GM12878 (cell line): ENCODE measurements at regions not wholly inside any gene's neighbourhood (a gene's known extent, or its start where the extent isn't known, plus 50 kb on each side); places are given as distances from the start of the nearest gene placed in this dataset.

Experiments
- ATAC-seq: fragments of 200-7000 bp; cut with Tn5 transposase; 3 replicates; pipeline ENCODE4 v1.9.1; 2020; ENCODE audit warnings: mild to moderate bottlenecking, moderate library complexity
- BruUV-seq: library from RNA; stranded (reverse); fragments of 400-500 nt; replicated peaks from 2 replicates; lab custom pipeline; 2021; lab: Mats Ljungman, UMichigan
- CTCF ChIA-PET: fragments of 300-600 bp; sonication (Branson Sonifier 250); formaldehyde crosslinking; extraction: SDS; loops from one replicate; lab custom pipeline; 2021; ENCODE audit warnings: inconsistent platforms; lab: Yijun Ruan, JAX
- POLR2A ChIA-PET: fragments of 350-600 bp; formaldehyde crosslinking; extraction: SDS; loops from one replicate; lab custom pipeline; 2021; ENCODE audit warnings: inconsistent platforms; lab: Charles Lee
- RAD21 ChIA-PET: fragments of 300-600 bp; sonication (Branson Sonifier 250); formaldehyde crosslinking; loops from one replicate; lab custom pipeline; 2023; ENCODE audit warnings: antibody characterized with exemption; ENCODE audit not compliant: unreplicated experiment; lab: Charles Lee
- SMC1A ChIA-PET: fragments of 300-600 bp; sonication (Branson Sonifier 250); formaldehyde crosslinking; loops from one replicate; lab custom pipeline; 2023; ENCODE audit not compliant: unreplicated experiment, uncharacterized antibody; lab: Charles Lee
- DNase-seq: peaks from one replicate; pipeline ENCODE4 v3.0.0-alpha.2; 2011; ENCODE audit warnings: low read depth, low spot score
- FAIRE-seq: peaks from 3 replicates; lab custom pipeline; 2011; peaks lifted over from hg19 to GRCh38; lab: Jason Lieb, UNC
- H2AFZ ChIP-seq: 2 replicates; pipeline ENCODE4 v1.6.0; 2011; ENCODE audit warnings: low read depth, low read length, control low read depth; ENCODE audit not compliant: control insufficient read depth
- H3K27ac ChIP-seq: 2 replicates; pipeline ENCODE4 v1.5.1; 2011; ENCODE audit warnings: control low read depth; ENCODE audit not compliant: control insufficient read depth, insufficient read depth
- H3K27me3 ChIP-seq, 2 experiments: replicated peaks in 1 of 2; 2 replicates each; pipeline versions ENCODE4 v1.6.0 to v1.6.1; 2011; ENCODE audit warnings: low read length in 1 of 2; ENCODE audit not compliant: control insufficient read depth in 2 of 2, insufficient read depth in 2 of 2
- H3K36me3 ChIP-seq, 2 experiments: 2 replicates each; pipeline ENCODE4 v1.5.1; 2011; ENCODE audit warnings: low read length in 1 of 2; ENCODE audit not compliant: control insufficient read depth in 2 of 2, insufficient read depth in 2 of 2
- H3K4me1 ChIP-seq: 2 replicates; pipeline ENCODE4 v1.6.1; 2011; ENCODE audit warnings: mild to moderate bottlenecking, low read length, moderate library complexity, mixed read lengths; ENCODE audit not compliant: control insufficient read depth, insufficient read depth
- H3K4me2 ChIP-seq: 2 replicates; pipeline ENCODE4 v1.6.0; 2011; ENCODE audit warnings: control low read depth; ENCODE audit not compliant: control insufficient read depth, insufficient read depth
- H3K4me3 ChIP-seq: fragments of 200-600 bp; sonication (generic); 2 replicates; pipeline ENCODE4 v1.5.1; 2016
- H3K79me2 ChIP-seq: 2 replicates; pipeline ENCODE4 v1.6.0; 2011; ENCODE audit warnings: low read length; ENCODE audit not compliant: control insufficient read depth, insufficient read depth
- H3K9ac ChIP-seq: 2 replicates; pipeline ENCODE4 v1.8.0; 2011; ENCODE audit warnings: low read length, control low read depth, mixed read lengths; ENCODE audit not compliant: control insufficient read depth, insufficient read depth
- H3K9me3 ChIP-seq: replicated peaks from 3 replicates; pipeline ENCODE4 v1.5.1; 2011; ENCODE audit warnings: mild to moderate bottlenecking, low read length; ENCODE audit not compliant: control insufficient read depth, insufficient read depth
- H4K20me1 ChIP-seq: 2 replicates; pipeline ENCODE4 v1.6.0; 2011; ENCODE audit not compliant: control insufficient read depth, insufficient read depth
- ATF2 ChIP-seq: IDR thresholded peaks from 2 replicates; pipeline ENCODE4 v1.6.1; 2012; ENCODE audit warnings: low read length, inconsistent platforms
- CBX5 ChIP-seq: sonication (generic); IDR thresholded peaks from 2 replicates; pipeline ENCODE4 v1.6.1; 2016; ENCODE audit warnings: low read depth, moderate library complexity, mild to moderate bottlenecking, inconsistent platforms
- CHD1 ChIP-seq: IDR thresholded peaks from 2 replicates; pipeline ENCODE4 v1.6.1; 2012; ENCODE audit warnings: low read depth, low read length, improper control_type of control experiment
- CTCF ChIP-seq, 3 experiments: IDR thresholded peaks in 2 of 3; conservative IDR thresholded peaks in 1 of 3; 2 replicates each; pipeline ENCODE4 v1.5.1; 2011; ENCODE audit warnings: low read depth in 3 of 3, low read length in 3 of 3, mild to moderate bottlenecking in 3 of 3, control low read depth in 2 of 3, moderate library complexity in 2 of 3, inconsistent platforms in 1 of 3, mixed read lengths in 1 of 3; ENCODE audit not compliant: control insufficient read depth in 2 of 3, insufficient read depth in 1 of 3; ENCODE audit errors: extremely low read depth in 1 of 3
- CUX1 ChIP-seq: IDR thresholded peaks from 2 replicates; pipeline ENCODE4 v1.6.1; 2012; ENCODE audit warnings: improper control_type of control experiment, low read depth, low read length; ENCODE audit not compliant: insufficient replicate concordance
- RAD21 ChIP-seq: IDR thresholded peaks from 2 replicates; pipeline ENCODE4 v1.6.1; 2011; ENCODE audit warnings: mild to moderate bottlenecking, low read depth, low read length, moderate library complexity; ENCODE audit not compliant: insufficient read depth
- SMC3 ChIP-seq: IDR thresholded peaks from 2 replicates; pipeline ENCODE4 v1.6.1; 2011; ENCODE audit warnings: low read length, improper control_type of control experiment, borderline replicate concordance
- YY1 ChIP-seq: IDR thresholded peaks from 2 replicates; pipeline ENCODE4 v1.6.1; 2011; ENCODE audit warnings: low read depth, mild to moderate bottlenecking, low read length
- WGBS: methylation state at CpG from one replicate; pipeline ENCODE4 v1.1.6; 2016; ENCODE audit warnings: low lambda C conversion rate; ENCODE audit not compliant: insufficient replicate concordance, insufficient coverage; ENCODE audit errors: missing lambda C conversion rate; 5-methylcytosine and 5-hydroxymethylcytosine counted together
- in situ Hi-C: fragments of 300-500 bp; cut with MboI; formaldehyde crosslinking; loops from 9 replicates; pipeline ENCODE4 v1.14.3; 2018; ENCODE audit warnings: mixed read lengths
- intact Hi-C: fragments of 100-400 bp; cut with micrococcal nuclease; formaldehyde crosslinking; loops from one replicate; pipeline ENCODE4 v1.14.2; 2022; ENCODE audit not compliant: unreplicated experiment

- intact Hi-C loops, result loop anchor here (10.0 kb wide), 1 partner anchor 334 kb away; no protein-coding TSS in a partner anchor
- no peak overlapping the region for H3K9ac ChIP-seq
- no peak overlapping the region for H3K4me2 ChIP-seq
- WGBS, result 16% methylated on average over 6 of the region's 6 CpGs
- no peaks in the 10 kb centered on the region for H3K27me3 ChIP-seq
- ChIA-PET RAD21 (interaction anchor here (1.0 kb wide), 1 partner anchor 323 kb away, joined by 3 read pairs; no protein-coding TSS in a partner anchor), SMC1A (interaction anchor here (0.7 to 1.0 kb wide), 2 partner anchors 42 to 354 kb away, joined by 3 read pairs; no protein-coding TSS in a partner anchor), POLR2A (no interaction called here), CTCF (interaction anchor here (0.7 to 1.4 kb wide), 5 partner anchors 52 to 239 kb away, joined by 3 to 4 read pairs (median 3); no protein-coding TSS in a partner anchor)
- H3K9me3 ChIP-seq, result no peaks in the 10 kb centered on the region
- no peaks in the 10 kb centered on the region for H3K36me3 ChIP-seq
- no peak overlapping the region for H3K4me3 ChIP-seq
- TF ChIP-seq CBX5 (peak; percentile 82; the same call in 1 of the 2 replicates), CTCF (IDR thresholded peaks at IDR 0.05 in 2 of 3, conservative IDR thresholded peaks at IDR 0.05 in 1 of 3; ENCODE audit: control insufficient read depth in 2 of 3, extremely low read depth in 1 of 3, insufficient read depth in 1 of 3, low read depth in 3 of 3, low read length in 3 of 3) (peak; percentile 75 to 93 (median 82)), SMC3 (peak; percentile 61), YY1 (peak; percentile 93), CHD1 (no peak), ATF2 (no peak), CUX1 (no peak), RAD21 (peak; percentile 75)
- no peaks in the 10 kb centered on the region for H3K4me1 ChIP-seq
- no TSS peak for BruUV-seq
- peak; percentile 91 for ATAC-seq
- H3K27ac ChIP-seq, result no peak overlapping the region
- no peak overlapping the region; the same call in 1 of the 2 replicates for H2AFZ ChIP-seq
- in situ Hi-C loops, result no loop called here
- H4K20me1 ChIP-seq, result no peaks in the 10 kb centered on the region
- DNase-seq, result no peak
- FAIRE-seq, result peak; percentile 88
- no peaks in the 10 kb centered on the region for H3K79me2 ChIP-seq
Measured at GRCh38 chr4:30380404-30380998, 339.7 kb upstream of the PCDH7 start.
